GM19438 (cell line): ENCODE measurements at regions not wholly inside any gene's neighbourhood (a gene's known extent, or its start where the extent isn't known, plus 50 kb on each side); places are given as distances from the start of the nearest gene placed in this dataset.

Experiments used
- ATAC-seq: cut with Tn5 transposase; IDR thresholded peaks from one replicate; pipeline ENCODE4 v1.9.1; 2021; ENCODE audit warnings: low read depth; ENCODE audit not compliant: unreplicated experiment

DNA sequence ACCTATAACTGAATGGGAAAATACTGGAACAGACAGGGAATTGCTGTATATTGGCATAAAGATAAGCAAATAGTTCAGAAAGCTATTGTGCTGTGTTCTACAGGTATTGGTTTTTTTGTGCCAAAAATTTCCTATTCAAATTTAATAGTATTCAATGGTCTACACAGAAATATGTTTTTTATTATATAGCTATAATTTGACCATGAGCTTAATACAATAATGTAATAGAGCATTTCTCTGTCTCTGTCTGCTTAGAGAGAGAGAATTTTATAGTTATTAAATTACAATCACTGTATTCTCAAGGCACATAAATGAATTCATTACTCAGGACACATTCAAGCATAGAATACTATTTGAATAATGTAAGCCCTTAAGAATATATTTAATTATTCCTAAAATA lies 62.3 kb upstream of the FZD8 start:
- ATAC-seq: no peak

DNA sequence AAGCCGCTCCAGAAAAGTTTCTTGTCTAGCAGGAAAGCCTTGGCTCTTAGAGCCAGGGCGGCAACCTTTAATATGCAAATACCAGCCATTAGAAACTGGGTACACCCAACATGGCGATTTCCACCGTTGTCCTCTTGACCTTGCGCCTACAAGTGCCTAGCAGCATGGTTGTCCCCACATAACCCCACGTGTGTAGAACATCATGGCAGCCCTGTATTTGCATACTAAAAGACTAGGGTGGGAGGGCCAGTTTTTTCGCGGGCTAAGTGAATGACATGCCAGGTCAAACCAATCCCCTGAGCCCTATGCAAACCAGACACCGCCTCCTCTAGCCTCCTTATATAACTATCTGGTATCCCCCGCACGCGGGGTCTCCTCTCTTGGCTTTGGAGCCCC lies 58.4 kb upstream of the FZD8 start:
- ATAC-seq: no peak

DNA sequence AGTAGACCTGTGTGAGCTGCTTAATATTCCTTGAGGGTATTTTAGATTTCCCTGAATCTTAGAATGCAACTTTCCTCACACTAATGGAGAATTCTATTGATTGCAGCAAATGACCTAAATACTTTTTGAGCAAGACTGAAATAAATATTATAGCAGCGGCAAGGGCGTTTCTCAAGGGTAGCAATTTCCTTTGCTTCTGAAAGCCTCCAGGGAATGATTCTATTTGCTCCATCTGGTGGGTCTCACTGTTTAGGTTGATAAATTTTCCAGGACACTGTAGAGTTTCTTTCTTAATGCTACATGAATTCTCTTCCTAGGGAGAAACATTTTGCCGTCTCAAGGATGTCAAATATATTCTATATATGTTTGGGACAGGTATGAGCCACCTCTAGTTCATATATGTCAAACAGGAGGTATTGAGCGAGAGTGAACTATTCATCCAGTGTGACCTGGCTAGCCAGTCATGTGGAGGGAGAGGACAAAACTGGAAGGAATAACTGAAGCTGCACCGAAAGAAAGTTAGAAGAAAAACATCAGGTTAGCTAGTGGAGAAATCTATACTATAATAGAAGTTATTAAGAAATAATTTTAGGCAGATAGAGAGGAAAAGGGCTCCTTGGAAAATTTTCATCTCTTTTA lies 57.9 kb upstream of the FZD8 start:
- ATAC-seq: no peak

DNA sequence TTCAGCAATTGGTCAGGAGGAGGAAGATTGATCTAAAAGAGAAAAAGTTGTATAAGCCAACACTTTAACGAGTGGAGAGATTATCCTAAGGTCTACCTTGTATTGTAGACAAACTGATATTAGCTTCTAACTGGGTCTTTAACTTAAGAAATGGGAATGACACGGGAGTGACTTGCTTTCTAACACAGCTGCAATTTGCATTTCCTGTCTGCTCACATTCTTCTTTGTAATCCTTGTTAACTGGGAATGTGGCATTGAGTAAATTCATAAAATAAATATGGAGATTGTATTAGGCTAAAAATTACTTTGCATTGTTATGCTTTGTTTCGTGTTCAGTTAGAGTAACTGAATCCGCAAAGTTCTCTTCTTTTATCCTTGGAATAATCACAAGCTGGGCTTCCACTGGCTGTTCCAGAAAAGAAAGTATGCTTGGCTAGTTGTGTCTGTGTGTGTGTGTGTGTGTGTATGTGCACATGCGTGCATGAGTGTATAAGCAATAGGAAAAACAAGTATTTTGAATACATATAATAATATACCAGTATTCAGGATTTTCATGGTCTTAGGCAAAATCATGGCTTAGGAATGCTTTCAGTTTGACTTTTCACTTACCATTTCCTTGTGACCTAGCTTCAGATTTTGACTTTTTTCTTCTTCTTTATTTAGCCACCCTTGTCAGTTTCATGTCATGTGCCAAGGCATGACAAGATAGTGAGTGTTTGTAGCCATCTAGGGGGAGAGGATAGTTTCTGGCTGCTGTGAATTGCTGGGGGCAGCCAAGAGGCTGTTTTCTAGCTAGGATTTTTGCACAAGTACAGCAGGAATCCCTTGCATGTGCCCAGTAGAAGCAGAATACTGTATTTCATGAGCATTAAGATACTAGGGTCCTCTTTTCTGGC lies 54.5 kb upstream of the FZD8 start:
- no peak for ATAC-seq

DNA sequence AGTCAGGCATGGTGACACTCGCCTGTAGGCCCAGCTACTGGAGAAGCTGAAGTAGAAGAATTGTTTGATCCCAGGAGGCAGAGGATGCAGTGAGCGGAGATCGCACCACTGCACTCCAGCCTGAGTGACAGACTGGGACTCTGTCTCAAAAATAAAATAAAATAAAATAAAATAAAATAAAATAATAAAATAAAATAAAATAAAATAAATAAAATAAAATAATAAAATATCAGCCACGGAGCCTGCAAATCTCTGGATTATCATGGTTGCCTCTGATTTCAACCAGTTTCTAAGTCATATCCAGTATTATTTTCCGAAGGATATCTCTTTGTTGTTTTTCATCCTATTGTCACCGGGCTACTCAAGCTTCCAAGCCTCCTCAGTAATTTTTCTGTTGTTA lies 51.7 kb upstream of the FZD8 start:
- ATAC-seq: no peak
